NCI-H748 treated with DMSO at 0.1 percent for 48 hours (cell line): ENCODE measurements at regions not wholly inside any gene's neighbourhood (a gene's known extent, or its start where the extent isn't known, plus 50 kb on each side); places are given as distances from the start of the nearest gene placed in this dataset.

Experiments used
- DNase-seq: peaks from one replicate; lab custom pipeline; 2025; lab: John Stamatoyannopoulos, UW

DNA sequence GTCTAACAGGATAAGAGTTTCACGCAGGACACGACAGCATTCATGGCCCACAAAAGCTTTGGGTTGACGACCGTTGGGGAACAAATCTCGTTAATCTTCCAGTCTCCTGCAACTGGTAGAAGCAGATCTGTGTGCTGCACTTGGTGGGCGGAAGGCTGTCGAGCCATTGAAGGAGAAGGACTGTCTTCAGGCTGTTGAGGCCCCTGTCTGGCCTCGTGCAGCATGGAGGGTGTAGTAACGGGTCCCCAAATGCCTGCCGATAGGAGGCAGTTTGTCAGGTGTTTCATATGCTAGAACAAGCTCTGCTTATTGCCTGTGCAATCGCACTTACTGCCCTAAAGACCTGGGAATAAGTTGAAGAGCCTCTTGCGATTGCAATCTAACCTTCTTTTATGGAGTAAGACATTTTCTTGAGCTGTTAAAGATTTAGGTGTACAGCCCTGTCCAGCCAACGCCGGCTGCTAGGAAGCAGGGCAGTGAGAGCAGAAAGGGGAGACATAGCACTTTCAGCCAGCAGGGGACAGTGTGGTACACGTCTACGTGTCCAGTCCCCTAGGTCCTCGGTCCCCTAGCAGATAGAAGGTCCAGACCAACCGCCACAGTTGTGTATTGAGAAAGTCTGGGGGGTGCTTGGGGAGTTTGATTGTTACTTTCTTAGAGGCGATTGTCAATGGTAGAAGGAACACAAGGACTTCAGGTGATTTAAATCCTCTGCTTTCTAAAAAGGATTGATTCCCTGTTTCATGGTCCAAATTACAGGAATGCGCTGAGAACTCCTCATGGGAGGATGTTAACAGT is 102.3 kb upstream of the TMPRSS2 start:
- DNase-seq: peak; percentile 67

DNA sequence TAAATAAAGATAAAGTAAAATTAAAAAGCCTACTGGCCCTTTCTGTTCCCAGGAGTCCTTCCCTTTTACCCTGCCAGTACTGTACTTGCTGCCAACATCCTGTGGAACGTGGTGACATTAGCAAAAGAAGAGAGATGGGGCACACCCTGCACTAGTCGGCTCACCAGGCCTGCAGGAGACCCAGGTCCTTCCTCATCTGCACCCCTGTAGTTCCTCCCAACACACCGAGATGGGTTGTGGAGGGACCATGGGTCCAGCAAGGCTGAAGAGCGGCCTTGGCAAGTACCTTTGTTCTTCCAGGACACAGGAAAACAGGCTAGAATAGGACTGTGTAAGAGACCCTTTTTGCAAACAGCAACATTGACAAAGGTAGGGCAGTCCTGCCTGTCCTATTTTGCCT is 98.7 kb upstream of the TMPRSS2 start:
- DNase-seq: no peak

GRCh38 chr21:41605934-41606285 is 98.0 kb upstream of the TMPRSS2 start:
- DNase-seq: no peak

GRCh38 chr21:41605178-41605933 is 97.4 kb upstream of the TMPRSS2 start:
- no peak for DNase-seq

DNA sequence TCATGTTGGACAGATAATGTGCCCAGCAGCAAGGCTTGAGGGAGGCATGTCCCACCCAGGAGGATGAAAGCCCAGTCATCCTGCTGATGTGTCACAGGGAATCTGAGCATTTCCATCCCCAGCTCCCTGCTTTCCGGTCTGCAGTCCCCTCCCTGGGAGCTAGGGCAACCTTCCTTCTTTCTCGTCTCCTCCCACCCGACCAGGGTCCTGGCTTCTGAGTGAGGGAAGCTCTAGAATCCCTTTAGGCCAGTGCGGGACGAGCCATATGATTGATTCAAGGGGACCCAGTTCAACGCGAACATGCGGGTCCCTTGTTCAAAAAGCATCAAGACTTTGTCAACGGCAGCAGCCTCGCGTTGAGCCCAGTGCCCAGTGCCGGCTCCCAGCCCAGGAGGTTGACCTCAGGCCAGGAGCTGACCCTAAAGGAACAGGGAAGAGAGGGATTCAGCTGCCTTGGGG is 96.7 kb upstream of the TMPRSS2 start:
- no peak for DNase-seq

GRCh38 chr21:41603476-41603875 is 95.5 kb upstream of the TMPRSS2 start:
- DNase-seq: no peak

GRCh38 chr21:41602531-41602930 is 94.6 kb upstream of the TMPRSS2 start:
- no peak for DNase-seq

DNA sequence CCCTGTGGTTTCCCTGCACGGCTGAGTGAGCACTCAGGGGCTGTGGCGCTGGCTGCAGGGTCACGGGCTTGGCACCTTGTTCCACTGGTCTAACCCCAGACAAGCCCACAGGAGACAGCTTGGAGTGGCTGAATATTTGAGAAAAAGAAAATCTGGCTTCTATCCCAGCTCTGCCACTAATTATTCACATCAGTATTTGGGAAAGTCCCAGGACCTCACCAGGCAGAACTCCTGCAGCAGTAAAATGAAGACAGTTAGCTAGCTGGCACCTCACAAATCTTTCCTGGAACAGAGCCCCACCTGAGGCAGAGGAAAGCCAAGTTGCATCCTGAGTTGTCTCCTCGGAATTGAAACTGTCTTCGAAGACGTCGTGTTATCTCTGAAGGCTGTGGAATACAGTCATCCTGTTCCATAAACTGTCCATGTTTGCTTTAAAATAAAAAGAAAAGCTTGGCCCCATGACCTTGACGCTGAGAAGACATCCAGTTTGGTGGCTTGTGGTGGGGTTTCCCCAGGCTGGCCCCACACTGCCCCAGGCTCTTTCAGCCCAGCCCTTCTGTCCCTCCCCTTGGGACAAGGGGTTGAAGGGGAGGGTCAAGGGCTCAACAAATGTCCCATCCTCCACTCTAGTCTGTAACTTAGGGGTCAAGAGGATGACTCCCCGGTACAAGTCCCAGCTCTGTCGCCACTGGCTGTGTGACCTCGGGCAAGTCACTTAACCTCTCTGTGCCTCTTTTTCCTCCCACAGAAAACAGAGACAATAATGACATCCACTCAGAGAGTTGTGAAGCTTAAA is 93.8 kb upstream of the TMPRSS2 start:
- DNase-seq: no peak

DNA sequence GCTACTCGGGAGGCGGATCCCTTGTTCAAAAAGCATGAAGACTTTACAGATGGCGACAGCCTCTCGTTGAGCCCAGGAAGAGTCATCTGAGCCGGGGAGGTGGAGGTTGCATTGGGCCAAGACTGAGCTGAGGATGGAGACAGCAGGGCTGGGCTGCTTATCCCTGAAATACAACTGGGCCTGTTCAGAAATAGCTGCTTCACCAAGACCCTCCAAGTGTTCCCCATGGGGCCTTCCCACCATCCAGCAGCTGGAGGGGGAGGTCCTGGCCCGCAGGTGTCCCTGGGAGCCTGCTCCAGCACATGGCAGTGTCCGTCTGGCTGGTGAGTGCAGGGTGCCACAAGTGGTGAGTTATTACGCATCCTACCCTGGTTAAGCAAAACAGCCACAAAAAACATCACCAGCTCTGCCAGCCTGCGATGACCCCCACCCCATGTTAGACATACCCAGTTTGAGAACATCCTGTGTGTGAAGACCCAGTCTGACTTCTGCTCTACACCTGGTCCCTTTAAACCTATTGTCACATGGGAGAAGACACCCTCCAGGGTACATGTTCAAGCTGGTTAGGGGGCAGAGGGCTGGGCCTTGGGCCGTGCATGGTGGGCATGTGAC is 93.1 kb upstream of the TMPRSS2 start:
- no peak for DNase-seq

- DNase-seq: no peak
These were observed 92.6 kb upstream of the TMPRSS2 start for GRCh38 chr21:41600556-41600955.

DNA sequence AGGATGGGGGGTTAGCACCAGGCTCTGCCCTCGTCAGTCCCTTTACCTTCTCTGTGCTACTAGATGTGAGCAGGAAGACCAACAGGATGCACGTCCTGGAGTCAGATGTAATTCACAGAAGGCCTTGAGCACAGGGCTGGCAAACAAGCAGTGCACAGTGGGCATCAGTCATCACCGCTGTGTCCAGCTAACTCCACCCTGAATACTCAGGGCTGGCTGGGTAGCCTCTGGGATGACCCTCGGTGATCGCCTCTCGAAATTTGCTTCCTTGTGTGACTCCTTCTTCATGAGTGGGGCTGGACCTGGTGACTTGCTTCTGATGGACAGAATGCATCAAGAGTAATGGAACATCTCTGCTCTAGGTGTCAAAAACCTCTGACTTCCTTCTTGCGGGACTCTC is 92.2 kb upstream of the TMPRSS2 start:
- DNase-seq: no peak

GRCh38 chr21:41598561-41599431 is 90.8 kb upstream of the TMPRSS2 start:
- no peak for DNase-seq

DNA sequence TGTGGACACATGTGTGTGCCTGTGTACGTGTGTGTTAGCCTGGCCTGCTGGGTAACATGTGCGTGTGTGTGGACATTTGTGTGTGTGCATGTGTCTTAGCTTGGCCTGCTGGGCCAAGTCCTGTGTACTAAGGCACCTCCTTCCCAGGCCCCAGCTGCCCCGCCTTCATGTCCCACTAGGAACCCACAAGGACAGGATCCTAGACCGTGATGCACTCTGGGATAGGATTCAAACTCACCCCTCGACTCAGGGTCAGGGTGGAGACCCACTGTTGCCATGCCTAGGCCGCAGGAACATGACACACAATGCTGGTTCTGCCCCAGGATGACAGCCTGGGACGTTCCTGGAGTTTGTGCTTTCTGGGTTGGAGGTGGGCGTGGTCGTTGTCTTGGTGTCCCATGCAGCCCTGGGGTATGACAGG is 89.9 kb upstream of the TMPRSS2 start:
- no peak for DNase-seq

DNA sequence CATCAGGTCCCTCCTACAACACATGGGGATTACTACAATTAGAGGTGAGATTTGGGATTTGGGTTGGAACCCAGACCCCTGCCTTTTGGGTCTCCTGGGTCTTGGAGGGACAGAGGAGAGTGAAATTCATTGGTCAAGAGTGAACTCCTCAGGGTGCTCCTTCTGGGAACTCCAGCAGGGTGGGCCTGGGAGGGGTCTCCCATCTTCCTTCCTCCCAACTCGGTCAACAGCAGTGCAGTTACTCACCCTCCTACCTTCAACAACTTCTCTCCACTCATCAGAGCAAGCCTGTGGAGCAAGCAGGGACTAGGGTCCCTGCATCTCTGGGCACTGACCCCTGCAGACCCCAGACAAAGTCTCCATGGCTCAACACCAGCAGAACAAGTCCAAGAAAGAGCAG is 89.3 kb upstream of the TMPRSS2 start:
- DNase-seq: no peak

DNA sequence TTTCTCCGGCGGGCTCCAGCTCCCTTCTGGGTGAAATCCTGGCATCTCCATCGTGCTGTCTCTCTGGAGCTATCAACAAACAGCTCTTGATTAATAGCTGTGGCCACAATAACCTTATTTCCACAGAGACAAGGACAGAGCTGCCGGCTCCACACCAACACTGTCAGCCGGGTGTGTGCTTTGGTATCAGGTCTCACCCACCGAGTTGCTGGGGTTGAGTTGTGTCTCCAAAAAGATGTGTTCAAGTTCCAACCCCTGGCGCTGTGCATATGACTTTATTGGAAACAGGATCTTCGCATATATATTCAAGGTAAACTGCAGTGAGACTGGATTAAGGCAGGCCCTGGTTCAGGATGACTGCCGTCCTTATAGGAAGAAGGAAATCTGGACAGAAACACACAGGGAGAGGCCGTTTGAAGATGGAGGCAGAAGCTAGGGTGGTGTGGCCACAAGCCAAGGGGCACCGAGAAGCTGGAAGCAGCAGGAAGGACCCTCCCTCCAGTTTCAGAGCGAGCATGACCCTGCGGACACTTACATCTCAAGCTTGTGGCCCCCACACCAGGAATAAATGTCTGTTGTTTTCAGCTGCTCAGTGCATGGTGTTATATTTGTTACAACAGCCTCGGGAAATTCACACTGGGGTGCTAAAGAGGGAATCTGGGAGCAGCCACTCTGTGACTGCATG is 88.4 kb upstream of the TMPRSS2 start:
- DNase-seq: no peak

GRCh38 chr21:41594268-41594667 is 86.3 kb upstream of the TMPRSS2 start:
- DNase-seq: no peak

DNA sequence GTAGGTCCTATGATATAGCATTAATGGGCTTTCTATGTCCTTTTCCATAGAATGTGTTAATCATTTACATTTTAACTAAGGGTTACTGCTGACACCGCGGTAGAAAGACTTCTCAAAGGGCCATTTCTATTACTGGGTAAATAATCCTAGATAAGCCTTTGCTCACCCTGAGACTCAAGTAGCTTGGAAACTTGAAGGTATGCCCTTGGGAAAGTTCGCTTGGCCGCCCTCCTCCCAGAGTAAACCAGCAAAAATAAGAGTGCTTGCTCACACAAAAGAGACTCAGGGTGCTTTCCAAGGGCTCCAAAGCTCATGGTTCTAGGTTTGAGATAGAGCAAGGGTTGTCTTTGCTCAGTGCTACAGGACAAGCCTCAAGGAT is 85.8 kb upstream of the TMPRSS2 start:
- DNase-seq: no peak

DNA sequence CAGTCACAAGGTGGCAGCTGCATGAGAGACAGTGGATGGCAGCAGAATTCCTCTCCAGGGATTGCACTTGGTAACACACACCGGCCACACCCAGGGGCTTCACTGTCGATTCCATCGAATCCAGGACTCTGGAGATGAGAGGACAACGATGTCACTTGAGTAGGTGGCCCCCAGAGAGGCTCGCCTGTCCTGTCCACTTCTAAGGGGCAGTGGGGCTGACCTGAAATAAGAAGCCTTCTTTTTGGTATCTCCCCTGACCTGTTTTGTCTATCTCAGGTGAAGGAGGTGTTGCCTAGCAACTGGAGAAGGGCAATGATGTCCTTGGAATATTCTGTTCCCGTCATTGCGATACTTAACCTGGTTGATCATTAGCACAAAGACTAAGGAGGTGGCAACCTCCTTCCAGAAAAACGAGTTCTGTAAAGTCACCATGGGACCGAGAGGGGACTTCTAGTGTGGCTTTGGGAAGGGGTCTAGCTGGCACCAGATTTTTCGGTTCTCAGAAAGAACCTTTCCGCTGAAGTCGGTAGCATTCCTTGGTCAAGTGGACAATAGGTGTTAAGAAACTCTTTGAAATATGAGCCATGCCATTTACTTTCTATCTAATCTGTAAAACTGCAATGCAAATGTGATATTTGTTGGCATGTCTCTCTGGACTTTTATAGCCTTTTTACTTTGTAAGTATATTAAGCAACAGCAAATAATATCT is 85.2 kb upstream of the TMPRSS2 start:
- no peak for DNase-seq

DNA sequence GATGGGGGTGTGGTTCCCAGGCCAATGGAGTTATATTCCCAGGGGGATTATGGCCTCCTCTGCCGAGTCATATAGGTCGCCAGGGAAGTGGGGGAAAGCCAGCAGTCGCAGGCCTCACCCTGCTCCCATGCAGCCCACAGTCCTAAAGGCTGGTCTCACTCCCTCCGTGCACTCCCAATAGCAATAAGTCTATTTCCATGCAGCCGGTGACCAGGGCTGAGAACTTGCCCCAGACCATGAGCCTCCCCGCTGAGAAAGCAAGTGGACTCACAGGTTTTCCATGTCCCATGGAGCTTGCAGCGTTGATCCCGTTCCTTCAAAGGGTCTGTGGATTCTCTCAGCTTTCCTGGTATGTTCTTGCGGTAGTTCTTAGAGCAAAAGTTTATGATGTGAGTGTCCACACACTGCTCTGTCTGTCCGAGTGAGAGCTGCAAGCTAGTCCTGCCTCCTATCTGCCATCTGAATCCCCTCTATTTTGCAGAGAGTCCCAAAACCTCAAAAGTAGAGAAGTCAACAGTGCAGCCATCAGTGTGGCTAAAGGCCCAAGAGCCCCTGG is 81.7 kb upstream of the TMPRSS2 start:
- no peak for DNase-seq

- no peak for DNase-seq
These were observed 81.2 kb upstream of the TMPRSS2 start for GRCh38 chr21:41589131-41589530.
